ENCODE measurements at regions not wholly inside any gene's neighbourhood (a gene's known extent, or its start where the extent isn't known, plus 50 kb on each side); places are given as distances from the start of the nearest gene placed in this dataset.
"Not testable (repeated sequence)": the region's sequence is repeated elsewhere in the genome, so short reads cannot be mapped to it uniquely, and the experiment has no call there.

GRCh38 chr14:58772794-58773620, 135.2 kb downstream of the DACT1 start:
- no peaks in the 10 kb centered on the region for H3K4me1 ChIP-seq (ENCODE audit: control insufficient read depth, insufficient read depth, low read length)
- no peak for TF ChIP-seq CTCF (IDR thresholded peaks at IDR 0.05)
- Mint-ChIP-seq H3K27ac (no peak overlapping the region), H3K27me3 (ENCODE audit: low read depth in 2 of 2) (peaks cover 2 to 11% of the 10 kb centered on the region in 2 donors), H3K36me3 (no peaks in the 10 kb centered on the region), H3K4me3 (no peak overlapping the region), H3K9me3 (no peaks in the 10 kb centered on the region), H3K4me1 (no peaks in the 10 kb centered on the region)
- no peak for ATAC-seq
- intact Hi-C loops (cut with micrococcal nuclease), result no loop called here
- no peaks in the 10 kb centered on the region for H3K36me3 ChIP-seq (ENCODE audit: control insufficient read depth, insufficient read depth, low read length)
- DNase-seq, result no peak
- 86% methylated on average over 5 of the region's 7 CpGs for WGBS (ENCODE audit: insufficient coverage)
- no peak overlapping the region for H3K4me3 ChIP-seq (ENCODE audit: low read length)
- H3K27me3 ChIP-seq (ENCODE audit: control insufficient read depth, insufficient read depth, low read length), result no peaks in the 10 kb centered on the region
- no peak overlapping the region for H3K27ac ChIP-seq (ENCODE audit: low read length)
- H3K9me3 ChIP-seq (ENCODE audit: control insufficient read depth, insufficient read depth, low read length), result no peaks in the 10 kb centered on the region

- DNase-seq (no peak), ATAC-seq (no peak)
- no peaks in the 10 kb centered on the region for H3K9me3 ChIP-seq (ENCODE audit: control insufficient read depth, insufficient read depth, low read length)
- H3K4me1 ChIP-seq (ENCODE audit: control insufficient read depth, insufficient read depth, low read length), result no peaks in the 10 kb centered on the region
- Mint-ChIP-seq H3K27ac (no peak overlapping the region), H3K27me3 (ENCODE audit: low read depth in 2 of 2) (peaks cover 2 to 11% of the 10 kb centered on the region in 2 donors), H3K9me3 (no peaks in the 10 kb centered on the region), H3K4me1 (no peaks in the 10 kb centered on the region), H3K36me3 (no peaks in the 10 kb centered on the region), H3K4me3 (no peak overlapping the region)
- no peak overlapping the region for H3K4me3 ChIP-seq (ENCODE audit: low read length)
- intact Hi-C loops (cut with micrococcal nuclease), result no loop called here
- no peak for TF ChIP-seq CTCF (IDR thresholded peaks at IDR 0.05)
- no peaks in the 10 kb centered on the region for H3K27me3 ChIP-seq (ENCODE audit: control insufficient read depth, insufficient read depth, low read length)
- no peaks in the 10 kb centered on the region for H3K36me3 ChIP-seq (ENCODE audit: control insufficient read depth, insufficient read depth, low read length)
- H3K27ac ChIP-seq (ENCODE audit: low read length), result no peak overlapping the region
- WGBS (ENCODE audit: insufficient coverage), result 92% methylated on average over 1 of the region's 1 CpG
Measured at GRCh38 chr14:58774531-58774930, 136.8 kb downstream of the DACT1 start.

- ATAC-seq; intact Hi-C loops (cut with micrococcal nuclease); H3K4me3 Mint-ChIP-seq: not testable (repeated sequence)
Measured at GRCh38 chr14:58775130-58775529, 137.4 kb downstream of the DACT1 start.

GRCh38 chr14:58776516-58776915, 138.8 kb downstream of the DACT1 start:
- H3K36me3 ChIP-seq (ENCODE audit: control insufficient read depth, insufficient read depth, low read length), result no peaks in the 10 kb centered on the region
- intact Hi-C loops (cut with micrococcal nuclease), result no loop called here
- no peaks in the 10 kb centered on the region for H3K4me1 ChIP-seq (ENCODE audit: control insufficient read depth, insufficient read depth, low read length)
- Mint-ChIP-seq H3K36me3 (no peaks in the 10 kb centered on the region), H3K27me3 (ENCODE audit: low read depth in 2 of 2) (peaks cover 2 to 11% of the 10 kb centered on the region in 2 donors), H3K9me3 (no peaks in the 10 kb centered on the region), H3K27ac (no peak overlapping the region), H3K4me1 (no peaks in the 10 kb centered on the region), H3K4me3 (no peak overlapping the region)
- H3K9me3 ChIP-seq (ENCODE audit: control insufficient read depth, insufficient read depth, low read length), result no peaks in the 10 kb centered on the region
- DNase-seq, result no peak
- H3K27me3 ChIP-seq (ENCODE audit: control insufficient read depth, insufficient read depth, low read length), result no peaks in the 10 kb centered on the region
- ATAC-seq, result no peak
- H3K27ac ChIP-seq (ENCODE audit: low read length), result no peak overlapping the region
- H3K4me3 ChIP-seq (ENCODE audit: low read length), result no peak overlapping the region
- 98% methylated on average over 3 of the region's 4 CpGs for WGBS (ENCODE audit: insufficient coverage)
- no peak for TF ChIP-seq CTCF (IDR thresholded peaks at IDR 0.05)

More at GRCh38 chr14:58775130-58775529, 137.4 kb downstream of the DACT1 start:
- not testable (repeated sequence) for H3K36me3 ChIP-seq (ENCODE audit: control insufficient read depth, insufficient read depth, low read length); H3K27ac Mint-ChIP-seq; H3K9me3 ChIP-seq (ENCODE audit: control insufficient read depth, insufficient read depth, low read length); H3K4me1 ChIP-seq (ENCODE audit: control insufficient read depth, insufficient read depth, low read length); H3K36me3 Mint-ChIP-seq; H3K4me3 ChIP-seq (ENCODE audit: low read length); H3K27ac ChIP-seq (ENCODE audit: low read length); H3K27me3 ChIP-seq (ENCODE audit: control insufficient read depth, insufficient read depth, low read length); H3K4me1 Mint-ChIP-seq; H3K9me3 Mint-ChIP-seq; DNase-seq
- 70% methylated on average over 4 of the region's 4 CpGs for WGBS (ENCODE audit: insufficient coverage)
- H3K27me3 Mint-ChIP-seq (ENCODE audit: low read depth in 2 of 2), result peaks cover 2 to 11% of the 10 kb centered on the region in 2 donors

Data from natural killer cell (primary cell).